Parathyroid adenoma (tissue), 2 donors: ENCODE measurements at regions not wholly inside any gene's neighbourhood (a gene's known extent, or its start where the extent isn't known, plus 50 kb on each side); places are given as distances from the start of the nearest gene placed in this dataset.

Source experiments
- H2AFZ ChIP-seq: fragments of 300-600 bp; sonication (generic); one replicate; pipeline ENCODE4 v1.7.0; 2017; ENCODE audit warnings: antibody characterized with exemption, mild to moderate bottlenecking
- H3K27ac ChIP-seq: fragments of 300-600 bp; sonication (generic); one replicate; pipeline ENCODE4 v1.7.0; 2017
- H3K27me3 ChIP-seq: fragments of 300-600 bp; sonication (generic); one replicate; pipeline ENCODE4 v1.7.0; 2017; ENCODE audit warnings: low read length; ENCODE audit not compliant: control insufficient read depth, insufficient read depth
- H3K36me3 ChIP-seq: fragments of 300-600 bp; sonication (generic); one replicate; pipeline ENCODE4 v1.7.0; 2017; ENCODE audit warnings: low read length; ENCODE audit not compliant: control insufficient read depth, insufficient read depth
- H3K4me1 ChIP-seq: fragments of 300-600 bp; sonication (generic); one replicate; pipeline ENCODE4 v1.7.0; 2017; ENCODE audit warnings: control low read depth
- H3K4me2 ChIP-seq: fragments of 300-600 bp; sonication (generic); one replicate; pipeline ENCODE4 v1.7.0; 2017; ENCODE audit warnings: low read length
- H3K4me3 ChIP-seq: fragments of 300-600 bp; sonication (generic); one replicate; pipeline ENCODE4 v1.7.0; 2017; ENCODE audit warnings: low read depth, low read length
- H3K79me2 ChIP-seq: fragments of 300-600 bp; sonication (generic); one replicate; pipeline ENCODE4 v1.7.0; 2017; ENCODE audit warnings: control low read depth
- H3K9ac ChIP-seq: fragments of 300-600 bp; sonication (generic); one replicate; pipeline ENCODE4 v1.7.0; 2017; ENCODE audit warnings: mild to moderate bottlenecking
- H3K9me3 ChIP-seq: fragments of 300-600 bp; sonication (generic); one replicate; pipeline ENCODE4 v1.7.0; 2017; ENCODE audit warnings: low read length; ENCODE audit not compliant: control insufficient read depth
- CTCF ChIP-seq: fragments of 300-600 bp; sonication (generic); IDR thresholded peaks from one replicate; pipeline ENCODE4 v1.7.0; 2017; ENCODE audit warnings: antibody characterized with exemption, mild to moderate bottlenecking
- donor health status: primary hyperparathyroidism.

GRCh38 chr14:104420990-104421389 is 158.6 kb upstream of the C14orf180 start:
- no peak for TF ChIP-seq CTCF
- no peak overlapping the region for H3K4me3 ChIP-seq
- H3K27me3 ChIP-seq, result no peaks in the 10 kb centered on the region
- no peak overlapping the region for H2AFZ ChIP-seq
- no peaks in the 10 kb centered on the region for H3K9me3 ChIP-seq
- no peaks in the 10 kb centered on the region for H3K79me2 ChIP-seq
- H3K27ac ChIP-seq, result no peak overlapping the region
- no peaks in the 10 kb centered on the region for H3K36me3 ChIP-seq
- H3K9ac ChIP-seq, result no peak overlapping the region
- no peak overlapping the region for H3K4me2 ChIP-seq
- no peaks in the 10 kb centered on the region for H3K4me1 ChIP-seq

GRCh38 chr14:104421401-104421821 is 158.2 kb upstream of the C14orf180 start:
- H3K9ac ChIP-seq, result no peak overlapping the region
- H3K9me3 ChIP-seq, result no peaks in the 10 kb centered on the region
- H3K4me3 ChIP-seq, result no peak overlapping the region
- H2AFZ ChIP-seq, result no peak overlapping the region
- H3K79me2 ChIP-seq, result no peaks in the 10 kb centered on the region
- H3K4me1 ChIP-seq, result no peaks in the 10 kb centered on the region
- H3K36me3 ChIP-seq, result no peaks in the 10 kb centered on the region
- no peak overlapping the region for H3K27ac ChIP-seq
- no peak for TF ChIP-seq CTCF
- H3K27me3 ChIP-seq, result no peaks in the 10 kb centered on the region
- H3K4me2 ChIP-seq, result no peak overlapping the region

- no peak overlapping the region for H3K4me3 ChIP-seq
- H3K9ac ChIP-seq, result no peak overlapping the region
- H3K4me1 ChIP-seq, result no peaks in the 10 kb centered on the region
- no peaks in the 10 kb centered on the region for H3K36me3 ChIP-seq
- H3K27ac ChIP-seq, result no peak overlapping the region
- TF ChIP-seq CTCF, result no peak
- H3K9me3 ChIP-seq, result no peaks in the 10 kb centered on the region
- H3K27me3 ChIP-seq, result no peaks in the 10 kb centered on the region
- no peak overlapping the region for H3K4me2 ChIP-seq
- H2AFZ ChIP-seq, result no peak overlapping the region
- no peaks in the 10 kb centered on the region for H3K79me2 ChIP-seq
Observed at GRCh38 chr14:104421892-104422828, 157.4 kb upstream of the C14orf180 start.

- no peaks in the 10 kb centered on the region for H3K9me3 ChIP-seq
Observed at GRCh38 chr14:104422837-104423681, 156.5 kb upstream of the C14orf180 start.

More at GRCh38 chr14:104422837-104423681, 156.5 kb upstream of the C14orf180 start:
- H3K79me2 ChIP-seq, result no peaks in the 10 kb centered on the region
- no peaks in the 10 kb centered on the region for H3K4me1 ChIP-seq
- H2AFZ ChIP-seq, result no peak overlapping the region
- H3K36me3 ChIP-seq, result no peaks in the 10 kb centered on the region
- no peak for TF ChIP-seq CTCF
- H3K4me2 ChIP-seq, result no peak overlapping the region
- no peaks in the 10 kb centered on the region for H3K27me3 ChIP-seq
- H3K4me3 ChIP-seq, result no peak overlapping the region
- H3K9ac ChIP-seq, result no peak overlapping the region
- H3K27ac ChIP-seq, result no peak overlapping the region
